PC-3 (cell line): ENCODE measurements at regions not wholly inside any gene's neighbourhood (a gene's known extent, or its start where the extent isn't known, plus 50 kb on each side); places are given as distances from the start of the nearest gene placed in this dataset.

Experiments
- ATAC-seq: fragments of 200-7000 bp; cut with Tn5 transposase; 2 replicates; pipeline ENCODE4 v1.9.1; 2020; ENCODE audit warnings: mild to moderate bottlenecking, moderate library complexity
- BruUV-seq: library from RNA; stranded (reverse); fragments of 400-500 nt; replicated peaks from 2 replicates; lab custom pipeline; 2021; lab: Mats Ljungman, UMichigan
- CTCF ChIA-PET: fragments of 300-600 bp; sonication (Branson Sonifier 250); formaldehyde crosslinking; loops from one replicate; lab custom pipeline; 2022; ENCODE audit warnings: antibody characterized with exemption; lab: Charles Lee
- POLR2A ChIA-PET: fragments of 300-600 bp; sonication (Branson Sonifier 250); formaldehyde crosslinking; loops from one replicate; lab custom pipeline; 2022; ENCODE audit warnings: antibody characterized with exemption; ENCODE audit not compliant: unreplicated experiment; lab: Charles Lee
- DNase-seq: peaks from one replicate; pipeline ENCODE4 v3.0.0-alpha.2; 2015
- H2AFZ ChIP-seq: fragments of 300-600 bp; sonication (generic); 2 replicates; pipeline ENCODE4 v1.6.0; 2016; ENCODE audit warnings: antibody characterized with exemption, low read length
- H3F3A ChIP-seq: fragments of 300-600 bp; sonication (generic); one replicate; pipeline ENCODE4 v1.6.0; 2017; ENCODE audit warnings: antibody characterized with exemption, low read length, control low read depth, mild to moderate bottlenecking; ENCODE audit not compliant: unreplicated experiment
- H3K27ac ChIP-seq: fragments of 300-600 bp; sonication (generic); 2 replicates; pipeline ENCODE4 v1.5.1; 2016; ENCODE audit warnings: mild to moderate bottlenecking, low read length
- H3K27me3 ChIP-seq: fragments of 300-600 bp; sonication (generic); 2 replicates; pipeline ENCODE4 v1.6.1; 2016; ENCODE audit warnings: low read length, mixed read lengths
- H3K36me3 ChIP-seq: fragments of 300-600 bp; sonication (generic); 2 replicates; pipeline ENCODE4 v1.6.1; 2016; ENCODE audit warnings: low read depth, mixed run types, low read length, mixed read lengths
- H3K4me1 ChIP-seq: fragments of 300-600 bp; sonication (generic); 2 replicates; pipeline ENCODE4 v1.5.1; 2016; ENCODE audit warnings: low read length; ENCODE audit not compliant: insufficient read depth
- H3K4me2 ChIP-seq: fragments of 300-600 bp; sonication (generic); 2 replicates; pipeline ENCODE4 v1.6.0; 2016; ENCODE audit warnings: low read length
- H3K4me3 ChIP-seq: fragments of 300-600 bp; sonication (generic); 2 replicates; pipeline ENCODE4 v1.5.1; 2016; ENCODE audit warnings: mild to moderate bottlenecking, low read length, mixed read lengths
- H3K79me2 ChIP-seq: fragments of 300-600 bp; sonication (generic); 2 replicates; pipeline ENCODE4 v1.6.1; 2017; ENCODE audit warnings: low read length, mixed read lengths
- H3K9ac ChIP-seq: fragments of 300-600 bp; sonication (generic); 2 replicates; pipeline ENCODE4 v1.6.0; 2016; ENCODE audit warnings: mild to moderate bottlenecking, low read length
- H3K9me2 ChIP-seq: fragments of 300-600 bp; sonication (generic); replicated peaks from 2 replicates; pipeline ENCODE4 v1.6.1; 2016; ENCODE audit warnings: mixed run types, low read length, mixed read lengths
- H3K9me3 ChIP-seq: fragments of 300-600 bp; sonication (generic); 2 replicates; pipeline ENCODE4 v1.6.1; 2016; ENCODE audit warnings: low read length, mixed read lengths
- H4K20me1 ChIP-seq: fragments of 300-600 bp; sonication (generic); 2 replicates; pipeline ENCODE4 v1.6.1; 2016; ENCODE audit warnings: low read length, mixed read lengths
- EZH2 ChIP-seq: fragments of 300-600 bp; sonication (generic); IDR thresholded peaks from one replicate; pipeline ENCODE4 v1.6.1; 2017; ENCODE audit warnings: antibody characterized with exemption, mild to moderate bottlenecking, low read length; ENCODE audit not compliant: unreplicated experiment
- EZH2phosphoT487 ChIP-seq: fragments of 300-600 bp; sonication (generic); IDR thresholded peaks from 2 replicates; pipeline ENCODE4 v1.6.1; 2018; ENCODE audit warnings: mild to moderate bottlenecking, antibody characterized with exemption, low read length, borderline replicate concordance
- intact Hi-C: fragments of 100-400 bp; cut with micrococcal nuclease; formaldehyde crosslinking; loops from 2 replicates; pipeline ENCODE4 v1.9.0; 2023
- TF ChIP-seq, protein P1 (sequence below): fragments of 300-600 bp; sonication (generic); conservative IDR thresholded peaks from 2 replicates; pipeline ENCODE4 v1.5.1; 2017; ENCODE audit warnings: antibody characterized with exemption, low read depth, mild to moderate bottlenecking, low read length

DNA sequence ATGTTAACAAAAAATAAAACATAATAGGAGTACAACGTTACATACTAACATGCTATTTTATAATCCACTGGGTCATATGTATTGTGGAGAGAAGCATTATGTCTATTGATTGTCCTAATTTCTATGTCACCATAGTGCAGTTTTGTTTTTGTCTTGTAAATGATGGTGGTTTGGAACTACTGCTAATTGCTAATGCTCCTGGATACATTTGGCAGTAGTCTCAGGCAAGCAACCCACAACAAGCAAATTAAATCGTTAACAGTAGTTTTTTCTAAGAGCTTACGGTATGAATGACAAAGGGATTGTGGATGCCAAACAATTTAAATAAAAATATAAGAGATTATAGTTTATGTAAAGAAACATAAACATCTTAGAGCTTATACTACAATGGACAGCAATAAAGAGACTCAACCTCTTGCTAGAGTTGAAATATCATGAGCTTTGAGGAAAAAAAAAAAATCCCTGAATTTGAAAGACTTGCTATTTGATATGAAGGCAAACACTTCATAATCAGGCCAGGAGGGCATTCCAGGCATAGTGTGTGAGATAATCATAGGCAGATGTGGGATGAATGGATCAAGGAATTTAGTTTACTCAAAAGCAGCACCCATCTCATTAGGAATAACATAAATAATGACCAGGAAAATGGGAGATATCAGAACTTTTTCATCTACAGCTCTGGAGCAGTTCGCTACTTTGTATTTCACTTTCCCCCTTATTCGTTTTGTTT, 181.3 kb downstream of the CCDC59 start:
- intact Hi-C loops, result no loop called here
- ATAC-seq (no peak), DNase-seq (no peak)
- Histone ChIP-seq H3K4me1 (no peaks in the 10 kb centered on the region), H3K79me2 (no peaks in the 10 kb centered on the region), H3K27me3 (no peaks in the 10 kb centered on the region), H3K9me2 (no peaks in the 10 kb centered on the region), H2AFZ (no peak overlapping the region), H3K9me3 (no peaks in the 10 kb centered on the region; the same call in 1 of the 2 replicates), H3K27ac (no peak overlapping the region), H3K4me2 (no peak overlapping the region), H3K9ac (no peak overlapping the region), H3K4me3 (no peak overlapping the region), H3K36me3 (no peaks in the 10 kb centered on the region), H4K20me1 (no peaks in the 10 kb centered on the region), H3F3A (no peaks in the 10 kb centered on the region)
- POLR2A ChIA-PET, result no interaction called here
- no TSS peak for BruUV-seq
- CTCF ChIA-PET, result no interaction called here
- TF ChIP-seq EZH2phosphoT487, result no peak
- TF ChIP-seq EZH2, result no peak
- TF ChIP-seq, protein P1, sequence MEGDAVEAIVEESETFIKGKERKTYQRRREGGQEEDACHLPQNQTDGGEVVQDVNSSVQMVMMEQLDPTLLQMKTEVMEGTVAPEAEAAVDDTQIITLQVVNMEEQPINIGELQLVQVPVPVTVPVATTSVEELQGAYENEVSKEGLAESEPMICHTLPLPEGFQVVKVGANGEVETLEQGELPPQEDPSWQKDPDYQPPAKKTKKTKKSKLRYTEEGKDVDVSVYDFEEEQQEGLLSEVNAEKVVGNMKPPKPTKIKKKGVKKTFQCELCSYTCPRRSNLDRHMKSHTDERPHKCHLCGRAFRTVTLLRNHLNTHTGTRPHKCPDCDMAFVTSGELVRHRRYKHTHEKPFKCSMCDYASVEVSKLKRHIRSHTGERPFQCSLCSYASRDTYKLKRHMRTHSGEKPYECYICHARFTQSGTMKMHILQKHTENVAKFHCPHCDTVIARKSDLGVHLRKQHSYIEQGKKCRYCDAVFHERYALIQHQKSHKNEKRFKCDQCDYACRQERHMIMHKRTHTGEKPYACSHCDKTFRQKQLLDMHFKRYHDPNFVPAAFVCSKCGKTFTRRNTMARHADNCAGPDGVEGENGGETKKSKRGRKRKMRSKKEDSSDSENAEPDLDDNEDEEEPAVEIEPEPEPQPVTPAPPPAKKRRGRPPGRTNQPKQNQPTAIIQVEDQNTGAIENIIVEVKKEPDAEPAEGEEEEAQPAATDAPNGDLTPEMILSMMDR, result no peak

DNA sequence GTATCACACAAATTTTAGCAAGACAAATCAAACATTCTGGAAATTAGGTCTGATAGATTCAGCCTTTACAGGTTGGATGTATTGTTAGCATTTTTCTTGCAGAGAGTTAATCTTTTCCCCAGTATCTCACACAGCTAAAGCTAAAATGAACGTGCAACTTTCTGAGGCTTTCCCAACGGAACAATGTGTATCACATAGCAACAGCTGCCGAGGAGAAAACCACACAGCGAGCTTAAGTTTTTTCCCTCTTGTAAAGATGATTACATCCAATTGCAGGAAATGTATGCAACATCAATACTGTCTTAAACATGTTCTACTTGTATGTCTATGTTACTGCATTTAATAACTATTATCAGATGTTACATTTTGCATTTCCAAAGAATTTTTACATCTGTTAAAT, 182.2 kb downstream of the CCDC59 start:
- BruUV-seq, result no TSS peak
- Histone ChIP-seq H3K36me3 (no peaks in the 10 kb centered on the region), H3K79me2 (no peaks in the 10 kb centered on the region), H2AFZ (no peak overlapping the region), H3K27me3 (no peaks in the 10 kb centered on the region), H3K9me3 (no peaks in the 10 kb centered on the region; the same call in 1 of the 2 replicates), H3F3A (no peaks in the 10 kb centered on the region), H3K9me2 (no peaks in the 10 kb centered on the region), H3K4me2 (no peak overlapping the region), H3K4me3 (no peak overlapping the region), H4K20me1 (no peaks in the 10 kb centered on the region), H3K4me1 (no peaks in the 10 kb centered on the region), H3K9ac (no peak overlapping the region), H3K27ac (no peak overlapping the region)
- intact Hi-C loops, result no loop called here
- ChIA-PET CTCF (no interaction called here), POLR2A (no interaction called here)
- no peak for DNase-seq
- TF ChIP-seq, protein P1, result no peak
- TF ChIP-seq EZH2 (no peak), EZH2phosphoT487 (no peak)
- ATAC-seq, result no peak

DNA sequence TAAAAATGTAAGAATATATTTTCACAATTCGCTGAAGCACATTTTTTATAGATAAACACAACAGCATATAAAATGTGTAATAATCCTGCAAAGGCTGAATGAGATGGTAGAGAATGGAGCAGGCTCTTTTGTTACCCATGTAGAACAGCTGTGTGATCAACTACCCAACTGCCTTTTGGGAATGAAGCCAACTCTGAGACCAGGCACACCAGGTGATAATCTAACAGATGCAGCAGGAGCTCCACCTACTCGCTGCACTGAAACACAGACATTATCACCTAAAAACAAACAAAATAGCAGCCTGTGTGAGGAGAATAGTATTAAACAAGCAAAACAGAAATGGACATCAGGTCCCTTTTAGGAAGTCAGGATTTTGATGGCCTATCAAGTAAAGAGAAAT, 183.3 kb downstream of the CCDC59 start:
- H3K27me3 ChIP-seq, result no peaks in the 10 kb centered on the region
- no peak overlapping the region for H2AFZ ChIP-seq
- no peak for ATAC-seq
- H3K4me1 ChIP-seq, result no peaks in the 10 kb centered on the region
- no peaks in the 10 kb centered on the region for H3K9me2 ChIP-seq
- POLR2A ChIA-PET, result no interaction called here
- BruUV-seq, result no TSS peak
- CTCF ChIA-PET, result no interaction called here
- no peak for TF ChIP-seq EZH2
- no peak for TF ChIP-seq EZH2phosphoT487
- TF ChIP-seq, protein P1, result no peak
- H3K79me2 ChIP-seq, result no peaks in the 10 kb centered on the region
- DNase-seq, result no peak
- H3K4me2 ChIP-seq, result no peak overlapping the region
- no peak overlapping the region for H3K27ac ChIP-seq
- intact Hi-C loops, result no loop called here
- no peaks in the 10 kb centered on the region for H4K20me1 ChIP-seq
- H3K36me3 ChIP-seq, result no peaks in the 10 kb centered on the region
- no peak overlapping the region for H3K4me3 ChIP-seq
- H3K9ac ChIP-seq, result no peak overlapping the region
- H3F3A ChIP-seq, result no peaks in the 10 kb centered on the region
- H3K9me3 ChIP-seq, result no peaks in the 10 kb centered on the region; the same call in 1 of the 2 replicates
